GM19238 (cell line): ENCODE measurements at regions not wholly inside any gene's neighbourhood (a gene's known extent, or its start where the extent isn't known, plus 50 kb on each side); places are given as distances from the start of the nearest gene placed in this dataset.
A peak's percentile ranks its signal among the peaks of the same experiment; 100 is the strongest.
"Not testable (repeated sequence)": the region's sequence is repeated elsewhere in the genome, so short reads cannot be mapped to it uniquely, and the experiment has no call there.

Experiments used
- DNase-seq: peaks from one replicate; pipeline ENCODE4 v3.0.0; 2011; ENCODE audit warnings: low spot score; ENCODE audit not compliant: insufficient read length

GRCh38 chr12:127101076-127101475 lies 1165.9 kb upstream of the TMEM132C start:
- no peak for DNase-seq

- no peak for DNase-seq
Observed at GRCh38 chr12:127106041-127106440, 1160.9 kb upstream of the TMEM132C start.

DNA sequence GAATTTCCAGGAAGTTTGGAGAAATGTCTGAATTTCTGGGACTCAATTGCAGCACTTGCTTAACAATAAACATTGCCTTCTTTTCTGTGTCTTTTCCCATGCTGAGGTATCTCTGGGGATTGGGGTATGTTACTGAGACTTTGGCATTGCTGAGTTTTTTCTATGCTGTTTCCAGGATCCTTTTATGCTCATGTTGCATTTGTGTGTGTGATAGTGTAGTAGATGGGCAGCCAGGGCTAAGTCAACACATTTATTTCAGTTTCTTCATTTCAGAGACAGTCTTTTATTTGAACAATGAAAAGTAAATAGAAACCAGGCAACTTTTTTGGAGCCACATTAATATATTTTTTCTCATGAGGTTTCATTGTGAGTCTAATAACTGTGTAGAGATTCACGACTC lies 1160.3 kb upstream of the TMEM132C start:
- DNase-seq, result no peak

DNA sequence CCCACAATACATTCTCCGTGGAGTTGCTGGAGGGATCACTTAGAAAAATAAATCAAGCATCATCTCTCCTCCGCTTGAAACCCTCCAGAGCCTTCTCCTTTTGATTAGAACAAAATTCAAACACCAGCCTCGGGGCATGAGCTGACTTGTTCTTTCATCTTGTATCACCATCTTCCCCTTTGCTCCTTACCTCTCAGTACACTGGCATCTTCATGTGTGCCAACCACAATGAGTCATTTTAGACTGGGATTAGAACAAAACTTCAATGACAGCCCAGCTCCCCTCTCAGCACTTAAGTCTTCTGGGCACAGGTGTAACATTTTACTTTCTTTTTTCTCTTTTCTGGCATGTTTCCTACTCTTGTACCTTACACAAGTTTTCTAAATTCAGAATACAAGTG lies 1159.2 kb upstream of the TMEM132C start:
- DNase-seq, result no peak

- DNase-seq, result peak; percentile 10
Observed at GRCh38 chr12:127108360-127109215, 1158.4 kb upstream of the TMEM132C start.

DNA sequence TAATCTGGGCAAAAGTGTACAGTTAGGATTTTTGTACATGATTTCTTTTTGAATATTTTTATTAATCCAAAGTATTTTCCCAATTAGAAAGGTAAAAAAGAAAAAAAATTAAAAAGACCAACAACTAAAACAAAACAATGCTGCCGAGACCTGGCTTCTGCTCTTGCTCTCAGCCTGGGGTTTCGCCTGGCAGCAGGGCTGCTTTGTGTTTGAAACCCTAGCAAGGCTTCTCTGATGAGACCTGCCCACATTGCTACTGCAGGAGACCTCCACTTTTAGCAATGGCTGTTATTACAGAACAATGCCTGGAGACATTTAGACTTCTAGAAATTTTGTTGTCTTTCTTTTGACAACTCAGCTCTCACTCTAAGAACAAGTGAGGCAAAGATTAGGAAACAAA lies 1153.0 kb upstream of the TMEM132C start:
- no peak for DNase-seq

DNA sequence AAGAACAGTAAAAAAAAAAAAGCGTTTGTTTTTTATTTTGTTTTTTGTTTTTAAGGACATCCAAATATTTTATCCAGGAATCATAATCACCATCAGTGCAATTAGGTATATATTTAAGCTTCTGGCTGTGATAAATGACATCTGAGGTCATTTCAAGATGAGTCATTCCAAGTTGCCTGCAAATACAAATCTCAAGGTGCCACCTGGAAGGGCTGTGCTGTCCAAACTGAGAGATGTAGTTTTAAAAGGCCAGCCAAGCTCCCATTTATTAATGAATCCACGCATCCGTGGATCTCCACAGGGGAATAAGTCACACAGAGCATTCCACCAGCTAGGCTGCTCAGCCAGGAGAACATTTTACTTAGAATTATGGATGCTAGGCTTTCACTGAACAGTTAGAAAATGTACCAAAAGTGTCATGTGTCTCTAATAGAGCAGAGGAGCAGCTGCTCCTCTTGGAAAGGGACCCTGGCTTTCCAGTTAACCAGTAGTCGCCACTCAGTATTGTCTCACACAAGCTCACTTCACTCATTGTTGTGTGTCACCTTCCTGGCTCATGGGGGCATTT lies 1151.4 kb upstream of the TMEM132C start:
- DNase-seq, result no peak

DNA sequence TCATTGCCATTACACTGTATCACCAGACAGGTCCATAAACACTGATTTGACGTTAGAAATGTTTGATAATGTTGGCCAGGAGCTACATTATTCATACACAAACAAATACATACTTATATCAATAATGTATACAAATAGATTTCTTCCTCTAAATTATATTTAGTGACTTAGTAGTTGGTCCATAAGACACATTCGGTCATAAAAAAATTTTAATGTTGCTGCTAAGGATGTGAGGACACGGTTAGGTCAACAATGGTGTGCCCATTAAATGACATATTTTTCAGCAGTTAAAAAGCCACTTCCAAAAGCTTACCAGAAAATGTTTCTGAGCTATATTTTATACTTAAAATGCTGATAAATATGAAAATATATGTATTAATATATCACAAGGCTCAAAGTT lies 1148.7 kb upstream of the TMEM132C start:
- DNase-seq, result no peak

GRCh38 chr12:127119600-127120140 lies 1147.3 kb upstream of the TMEM132C start:
- DNase-seq, result no peak

DNA sequence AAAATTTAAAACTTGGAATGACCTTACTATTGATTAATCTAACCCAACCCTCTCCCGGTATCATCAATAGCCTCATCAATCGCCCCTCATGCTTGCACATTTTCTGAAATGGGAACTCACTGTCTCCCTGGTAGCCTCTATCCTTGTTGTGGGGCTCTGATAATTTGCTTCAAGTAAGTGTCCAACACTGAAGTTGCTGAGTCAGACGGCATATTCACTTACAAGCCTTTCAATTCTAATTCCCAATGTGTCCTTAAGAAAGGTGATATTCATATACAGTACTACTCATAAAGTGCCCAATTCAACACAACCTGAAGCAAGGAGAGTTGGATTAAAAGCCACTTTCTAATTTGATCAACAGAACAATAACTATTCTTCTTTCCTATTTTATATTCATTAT lies 1146.1 kb upstream of the TMEM132C start:
- DNase-seq, result no peak

DNA sequence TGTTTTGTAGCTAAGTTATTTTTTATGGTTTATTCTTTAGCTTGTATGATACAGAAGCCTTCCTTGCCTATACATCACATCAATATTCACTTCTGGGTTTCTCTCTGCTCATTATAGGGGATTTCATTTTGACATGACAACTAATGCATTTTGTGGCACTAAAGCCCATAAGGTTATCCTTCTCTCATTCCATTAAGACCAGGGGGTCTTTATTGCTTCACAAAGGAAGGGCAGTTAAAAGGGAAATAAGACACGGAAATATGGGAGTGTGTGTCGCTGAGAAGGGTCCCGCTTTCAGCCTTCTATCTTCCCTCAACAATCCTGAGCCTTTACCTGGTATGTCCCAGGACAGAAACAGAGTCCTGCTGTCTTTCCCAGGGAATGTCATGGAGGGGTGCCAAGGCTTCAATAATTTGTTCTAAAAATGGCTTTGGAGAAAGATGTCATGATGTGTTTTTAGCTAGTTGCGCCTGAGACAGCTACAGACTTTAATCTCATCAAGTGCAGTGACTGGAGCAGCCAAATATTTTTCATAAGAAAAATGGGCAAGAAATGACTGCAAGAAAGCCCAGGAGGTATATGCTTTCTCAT lies 1145.4 kb upstream of the TMEM132C start:
- no peak for DNase-seq

DNA sequence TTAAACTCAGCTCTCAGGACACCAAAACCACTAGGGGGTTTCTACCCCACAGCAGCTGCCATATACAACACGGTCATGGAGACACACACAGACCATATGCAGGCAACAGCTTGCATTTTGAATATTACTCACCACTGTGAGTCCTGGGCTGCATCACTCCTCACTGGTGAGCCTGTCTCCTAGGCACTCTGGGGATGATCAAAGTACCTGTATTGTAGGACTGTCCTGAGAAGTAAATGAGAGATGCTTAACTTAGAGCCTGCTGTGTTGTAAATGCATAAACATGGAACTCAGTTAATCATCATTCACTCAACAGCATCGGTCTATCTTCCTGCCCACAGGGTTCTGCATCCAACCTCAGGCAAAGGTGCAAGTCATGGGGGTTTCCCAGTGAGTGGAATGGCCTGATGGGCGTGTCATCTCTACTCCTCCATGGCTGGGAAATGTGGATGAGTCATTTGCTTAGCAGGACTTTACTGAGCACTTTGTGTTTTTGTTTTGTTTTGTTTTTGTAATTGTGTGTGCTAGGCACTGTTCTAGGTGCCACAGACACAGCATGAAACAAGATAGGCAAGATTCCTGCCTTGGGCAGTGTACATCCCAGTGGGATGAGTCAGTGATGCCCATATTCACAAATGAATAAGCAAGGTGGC lies 1141.2 kb upstream of the TMEM132C start:
- peak; percentile 13 for DNase-seq

DNA sequence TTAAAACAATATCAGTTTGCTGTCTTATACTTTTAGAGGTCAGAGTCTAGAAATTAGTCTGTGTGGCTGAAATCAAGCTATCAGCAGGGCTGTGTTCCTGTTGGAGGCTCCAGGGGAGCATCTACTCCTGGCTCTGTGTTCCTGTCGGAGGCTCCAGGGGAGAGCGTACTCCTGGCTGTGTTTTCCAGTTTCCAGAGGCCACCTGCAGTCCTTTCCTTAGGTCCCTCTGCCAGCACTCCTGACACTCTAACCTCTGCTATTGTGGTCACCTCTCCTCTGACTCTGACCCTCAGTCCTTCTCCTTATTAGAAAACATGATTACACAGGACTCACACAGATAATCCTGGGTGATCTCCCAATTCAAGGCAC lies 1140.7 kb upstream of the TMEM132C start:
- DNase-seq, result no peak

DNA sequence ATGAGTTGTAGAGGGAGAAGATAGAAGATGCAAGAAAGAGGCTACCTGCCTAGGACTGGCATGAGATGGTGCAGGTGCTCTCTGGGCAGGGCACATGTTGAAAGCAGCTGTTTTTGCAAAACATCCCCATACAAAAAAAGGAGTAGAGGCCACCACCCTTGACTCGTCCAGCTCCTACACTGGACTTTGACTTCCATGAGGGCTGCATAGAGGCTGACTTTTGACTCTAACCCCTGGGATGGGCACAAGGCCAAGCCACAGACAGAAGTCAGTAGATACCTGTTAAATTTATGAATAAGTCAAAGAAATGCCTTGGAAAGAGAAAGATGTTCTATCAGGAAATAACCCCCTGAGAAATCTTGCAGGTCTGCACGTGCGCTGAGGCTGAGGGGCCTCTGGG lies 1139.1 kb upstream of the TMEM132C start:
- no peak for DNase-seq

- DNase-seq, result no peak
Observed at GRCh38 chr12:127130506-127131124, 1136.4 kb upstream of the TMEM132C start.

DNA sequence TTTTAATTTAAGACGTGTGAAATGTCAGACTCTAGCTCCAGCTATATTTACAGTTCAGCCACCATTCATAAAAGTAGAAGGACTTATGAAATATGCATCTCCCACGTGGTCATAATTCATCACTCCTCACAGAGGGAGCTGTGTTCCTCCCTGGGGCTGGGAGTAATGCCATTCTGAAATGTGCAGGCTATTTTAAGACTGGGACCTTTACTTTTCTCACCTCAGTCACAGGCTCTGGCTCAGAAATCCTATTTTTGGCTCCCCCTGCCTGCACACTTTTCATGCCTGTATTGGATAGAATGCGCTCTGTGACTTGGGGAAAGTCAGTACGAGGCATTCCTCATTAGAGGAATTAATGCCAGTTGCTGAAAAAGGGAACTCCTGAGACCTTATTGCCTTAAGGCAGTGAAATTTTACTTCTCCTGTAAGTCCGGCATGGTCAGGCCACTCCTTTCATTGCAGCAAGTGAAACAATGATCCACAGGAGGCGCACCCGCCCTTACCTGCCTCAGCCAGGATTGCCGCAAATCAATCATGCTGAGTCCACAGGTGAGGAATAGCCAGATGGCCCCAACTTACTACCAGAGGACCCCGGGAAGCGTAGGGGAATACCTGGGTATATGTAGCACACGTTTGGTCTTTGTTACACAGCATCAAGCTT lies 1133.2 kb upstream of the TMEM132C start:
- no peak for DNase-seq

DNA sequence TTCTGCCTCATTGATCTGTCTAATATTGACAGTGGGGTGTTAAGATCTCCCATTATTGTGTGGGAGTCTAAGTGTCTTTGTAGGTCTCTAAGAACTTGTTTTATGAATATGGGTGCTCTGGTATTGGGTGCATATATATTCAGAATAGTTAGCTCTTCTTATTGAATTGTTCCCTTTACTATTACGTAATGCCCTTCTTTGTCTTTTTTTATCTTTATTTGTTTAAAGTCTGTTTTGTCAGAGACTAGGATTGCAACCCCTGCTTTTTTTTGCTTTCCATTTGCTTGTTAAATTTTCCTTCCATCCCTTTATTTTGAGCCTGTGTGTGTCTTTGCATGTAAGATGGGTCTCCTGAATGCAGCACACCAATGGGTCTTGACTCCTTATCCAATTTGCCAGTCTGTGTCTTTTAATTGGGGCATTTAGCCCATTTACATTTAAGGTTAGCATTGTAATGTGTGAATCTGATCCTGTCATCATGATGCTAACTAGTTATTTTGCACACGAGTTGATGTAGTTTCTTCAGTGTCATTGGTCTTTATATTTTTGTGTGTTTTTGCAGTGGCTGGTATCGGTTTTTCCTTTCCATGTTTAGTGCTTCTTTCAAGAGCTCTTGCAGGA lies 1126.0 kb upstream of the TMEM132C start:
- not testable (repeated sequence) for DNase-seq

DNA sequence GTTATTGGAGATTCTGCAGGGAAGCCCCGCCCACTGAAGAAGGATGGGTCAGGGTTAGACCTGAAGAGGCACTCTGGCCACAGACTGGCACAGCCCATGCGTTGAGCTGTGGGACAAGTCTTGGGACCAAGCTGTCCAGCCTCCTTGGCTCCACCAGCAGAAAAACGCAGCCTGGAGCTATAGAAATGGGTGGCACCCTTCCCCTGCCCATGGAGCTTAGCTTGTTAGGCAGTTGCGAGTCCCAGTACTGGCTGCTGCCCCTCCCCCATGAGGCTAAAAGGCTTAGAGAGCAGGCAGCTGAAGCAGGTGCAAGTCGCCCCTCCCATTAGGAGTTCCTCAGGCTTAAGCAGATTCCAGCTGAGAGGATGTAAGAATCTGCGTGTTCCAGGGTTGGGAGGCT lies 1124.0 kb upstream of the TMEM132C start:
- DNase-seq, result no peak

DNA sequence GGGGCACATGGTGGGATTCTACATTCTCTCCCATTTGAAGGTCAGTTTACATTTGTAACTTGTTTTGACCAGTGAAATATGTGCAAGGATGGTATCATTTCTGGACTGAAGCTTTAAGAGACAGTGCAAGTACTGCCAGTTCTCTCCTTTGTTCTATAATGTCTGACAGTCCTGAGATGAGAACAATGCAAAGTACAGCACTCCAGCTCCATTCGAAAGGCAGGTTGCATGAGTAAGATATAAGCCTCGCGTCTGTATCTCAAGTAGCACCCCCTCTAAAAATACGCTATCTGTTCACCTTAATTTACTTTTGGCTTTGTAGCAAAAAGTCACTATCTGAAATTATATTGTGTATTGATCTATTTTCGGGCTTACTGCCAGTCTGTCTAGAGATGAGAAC lies 1122.2 kb upstream of the TMEM132C start:
- no peak for DNase-seq

DNA sequence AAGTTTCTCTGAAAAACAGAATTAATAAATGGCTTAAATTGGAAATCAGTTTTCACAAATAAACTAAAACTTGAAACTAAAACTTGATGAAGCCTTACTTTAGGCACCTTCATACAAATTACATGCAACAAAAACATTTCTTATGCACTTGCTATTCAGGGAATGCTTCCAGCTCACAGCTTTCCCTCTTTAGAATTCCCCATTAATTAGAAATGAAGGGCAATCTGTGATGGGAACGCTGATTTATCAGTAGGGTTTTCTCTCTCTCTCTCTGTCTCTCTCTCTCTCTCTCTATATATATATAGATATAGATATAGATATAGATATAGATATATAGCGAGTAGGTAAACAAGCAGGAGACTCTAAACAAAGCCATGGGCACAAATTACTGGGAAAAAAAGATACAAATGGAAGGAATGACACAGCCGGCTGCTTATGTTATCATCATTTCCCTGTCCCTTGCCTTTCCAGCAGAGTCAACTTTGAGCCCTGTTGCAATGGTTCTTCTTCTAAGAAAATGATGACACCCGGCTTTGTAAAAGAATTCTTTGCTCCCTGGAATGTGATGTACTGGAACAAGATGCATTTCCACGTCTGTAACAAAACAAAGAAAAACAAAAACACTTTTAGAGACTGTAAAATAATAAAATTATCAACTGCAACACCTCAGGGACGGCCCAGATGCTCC lies 1121.6 kb upstream of the TMEM132C start:
- no peak for DNase-seq
